NOMO-1 treated with DMSO at 0.1 percent for 48 hours (cell line): ENCODE measurements at regions not wholly inside any gene's neighbourhood (a gene's known extent, or its start where the extent isn't known, plus 50 kb on each side); places are given as distances from the start of the nearest gene placed in this dataset.
"Not testable (repeated sequence)": the region's sequence is repeated elsewhere in the genome, so short reads cannot be mapped to it uniquely, and the experiment has no call there.

ENCODE experiments used
- DNase-seq: peaks from one replicate; lab custom pipeline; 2025; ENCODE audit not compliant: unreplicated experiment; lab: John Stamatoyannopoulos, UW

GRCh38 chr18:51330148-51330547 is 132.7 kb upstream of the MEX3C start:
- DNase-seq, result no peak

GRCh38 chr18:51330739-51331138 is 133.3 kb upstream of the MEX3C start:
- DNase-seq, result no peak

- no peak for DNase-seq
Measured at GRCh38 chr18:51337406-51337805, 139.9 kb upstream of the MEX3C start.

- DNase-seq, result no peak
Measured at GRCh38 chr18:51339856-51340255, 142.4 kb upstream of the MEX3C start.

GRCh38 chr18:51340332-51340731 is 142.9 kb upstream of the MEX3C start:
- DNase-seq, result peak; percentile 1

- no peak for DNase-seq
Measured at GRCh38 chr18:51342815-51343214, 145.3 kb upstream of the MEX3C start.

- no peak for DNase-seq
Measured at GRCh38 chr18:51345848-51346391, 148.4 kb upstream of the MEX3C start.

- DNase-seq, result no peak
Measured at GRCh38 chr18:51346404-51346803, 148.9 kb upstream of the MEX3C start.

- DNase-seq, result no peak
Measured at GRCh38 chr18:51350081-51350480, 152.6 kb upstream of the MEX3C start.

- no peak for DNase-seq
Measured at GRCh38 chr18:51355841-51356240, 158.4 kb upstream of the MEX3C start.

GRCh38 chr18:51360301-51360700 is 162.8 kb upstream of the MEX3C start:
- DNase-seq, result not testable (repeated sequence)

- DNase-seq, result peak; percentile 90
Measured at GRCh38 chr18:51361130-51361860, 163.8 kb upstream of the MEX3C start.

- no peak for DNase-seq
Measured at GRCh38 chr18:51363384-51363783, 165.9 kb upstream of the MEX3C start.

GRCh38 chr18:51370996-51371395 is 173.5 kb upstream of the MEX3C start:
- DNase-seq, result no peak

- DNase-seq, result no peak
Measured at GRCh38 chr18:51371929-51372328, 174.4 kb upstream of the MEX3C start.

- no peak for DNase-seq
Measured at GRCh38 chr18:51382081-51382480, 184.6 kb upstream of the MEX3C start.

- no peak for DNase-seq
Measured at GRCh38 chr18:51383116-51383515, 185.6 kb upstream of the MEX3C start.

- DNase-seq, result no peak
Measured at GRCh38 chr18:51383711-51384110, 186.2 kb upstream of the MEX3C start.

GRCh38 chr18:51385270-51385669 is 187.8 kb upstream of the MEX3C start:
- no peak for DNase-seq

GRCh38 chr18:51390702-51391101 is 193.2 kb upstream of the MEX3C start:
- no peak for DNase-seq

GRCh38 chr18:51391215-51391614 is 193.7 kb upstream of the MEX3C start:
- DNase-seq, result no peak

GRCh38 chr18:51391731-51392130 is 194.2 kb upstream of the MEX3C start:
- no peak for DNase-seq
